Thyroid gland (tissue), 4 donors: ENCODE measurements at regions not wholly inside any gene's neighbourhood (a gene's known extent, or its start where the extent isn't known, plus 50 kb on each side); places are given as distances from the start of the nearest gene placed in this dataset.

Source experiments
- POLR2A ChIP-seq, 2 donors: fragments of 450-650 bp; IDR thresholded peaks; one replicate each; pipeline ENCODE4 v1.6.1; 2017; ENCODE audit warnings: antibody characterized with exemption in 2 of 2, mild to moderate bottlenecking in 2 of 2, moderate library complexity in 1 of 2
- TF ChIP-seq, protein P1 (sequence below), 6 experiments: fragments of 200-600 bp in 3 of 6; fragments of 450-650 bp in 3 of 6; sonication (generic) in 3 of 6; IDR thresholded peaks; one replicate each; pipeline ENCODE4 v1.5.1; 2016 to 2019; ENCODE audit warnings: antibody characterized with exemption in 6 of 6, mild to moderate bottlenecking in 2 of 6, inconsistent platforms in 1 of 6, moderate library complexity in 1 of 6

DNA sequence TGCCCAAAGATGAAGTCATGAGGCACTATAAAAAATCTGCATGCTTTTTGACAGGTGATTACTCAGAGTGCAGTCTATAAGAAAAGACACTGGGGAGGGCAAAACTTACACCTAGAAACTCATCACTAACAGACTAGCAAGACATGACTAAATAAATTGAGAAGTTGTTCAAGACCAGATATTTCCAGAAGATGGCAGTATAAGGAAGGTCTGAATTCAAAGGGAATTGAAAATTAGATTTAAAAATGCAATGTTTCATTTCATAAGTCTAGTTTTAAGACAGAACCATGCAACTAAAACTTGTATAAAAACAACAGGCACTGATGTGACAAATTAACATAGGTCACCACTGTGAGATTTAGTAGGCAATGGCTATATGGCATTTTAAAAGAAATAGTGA is 232.5 kb upstream of the POF1B start:
- TF ChIP-seq, protein P1, sequence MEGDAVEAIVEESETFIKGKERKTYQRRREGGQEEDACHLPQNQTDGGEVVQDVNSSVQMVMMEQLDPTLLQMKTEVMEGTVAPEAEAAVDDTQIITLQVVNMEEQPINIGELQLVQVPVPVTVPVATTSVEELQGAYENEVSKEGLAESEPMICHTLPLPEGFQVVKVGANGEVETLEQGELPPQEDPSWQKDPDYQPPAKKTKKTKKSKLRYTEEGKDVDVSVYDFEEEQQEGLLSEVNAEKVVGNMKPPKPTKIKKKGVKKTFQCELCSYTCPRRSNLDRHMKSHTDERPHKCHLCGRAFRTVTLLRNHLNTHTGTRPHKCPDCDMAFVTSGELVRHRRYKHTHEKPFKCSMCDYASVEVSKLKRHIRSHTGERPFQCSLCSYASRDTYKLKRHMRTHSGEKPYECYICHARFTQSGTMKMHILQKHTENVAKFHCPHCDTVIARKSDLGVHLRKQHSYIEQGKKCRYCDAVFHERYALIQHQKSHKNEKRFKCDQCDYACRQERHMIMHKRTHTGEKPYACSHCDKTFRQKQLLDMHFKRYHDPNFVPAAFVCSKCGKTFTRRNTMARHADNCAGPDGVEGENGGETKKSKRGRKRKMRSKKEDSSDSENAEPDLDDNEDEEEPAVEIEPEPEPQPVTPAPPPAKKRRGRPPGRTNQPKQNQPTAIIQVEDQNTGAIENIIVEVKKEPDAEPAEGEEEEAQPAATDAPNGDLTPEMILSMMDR (IDR thresholded peaks at IDR 0.05) = no peak
- no peak for TF ChIP-seq POLR2A (IDR thresholded peaks at IDR 0.05)
